Stimulated activated naive CD4-positive, alpha-beta T cell (primary cell): ENCODE measurements at regions not wholly inside any gene's neighbourhood (a gene's known extent, or its start where the extent isn't known, plus 50 kb on each side); places are given as distances from the start of the nearest gene placed in this dataset.

Source experiments
- DNase-seq, 6 experiments: peaks; one replicate each; lab custom pipeline; 2025; lab: John Stamatoyannopoulos, UW

DNA sequence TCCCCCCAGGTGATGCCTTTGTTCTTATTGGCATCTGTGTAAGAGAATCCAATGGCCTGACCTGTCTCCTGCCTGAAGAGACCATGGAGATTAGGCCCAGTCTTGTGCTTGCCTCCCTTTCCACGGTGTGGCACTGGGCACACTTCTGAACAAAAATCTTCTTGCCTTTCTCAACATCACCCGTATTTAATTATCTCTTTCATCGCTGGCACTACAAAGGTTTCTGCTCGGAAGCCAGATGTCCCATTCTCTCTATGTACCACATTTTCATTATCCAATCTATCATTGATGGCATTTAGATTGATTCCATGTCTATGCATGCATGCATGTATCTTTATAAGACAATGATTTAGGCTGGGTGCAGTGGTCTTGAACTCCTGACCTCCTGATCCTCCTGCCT, 74.3 kb downstream of the SLC25A15 start:
- DNase-seq = no peak

- DNase-seq = peak in 1 of 6 experiments; percentile 6
Observed at GRCh38 chr13:40874138-40874779, 84.8 kb downstream of the SLC25A15 start.

DNA sequence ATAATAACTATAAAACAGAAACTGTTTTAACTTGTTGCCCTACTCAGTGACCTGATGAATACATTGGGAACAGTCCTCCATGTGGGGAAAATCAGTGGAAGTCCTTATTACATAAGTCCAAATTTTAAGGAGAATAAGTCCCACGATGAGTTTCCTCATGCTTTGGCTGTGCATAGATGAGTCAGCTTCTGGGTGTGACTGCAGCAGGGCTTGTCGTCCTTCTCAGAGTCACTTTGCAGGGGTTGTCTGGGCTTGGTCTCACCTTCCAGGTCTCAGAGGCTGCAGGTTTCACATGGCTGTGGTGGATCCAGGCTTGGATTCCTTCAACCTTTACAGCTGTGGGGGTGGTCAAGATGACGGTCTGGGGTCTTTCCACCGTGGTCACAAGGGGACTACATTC, 85.6 kb downstream of the SLC25A15 start:
- no peak for DNase-seq

DNA sequence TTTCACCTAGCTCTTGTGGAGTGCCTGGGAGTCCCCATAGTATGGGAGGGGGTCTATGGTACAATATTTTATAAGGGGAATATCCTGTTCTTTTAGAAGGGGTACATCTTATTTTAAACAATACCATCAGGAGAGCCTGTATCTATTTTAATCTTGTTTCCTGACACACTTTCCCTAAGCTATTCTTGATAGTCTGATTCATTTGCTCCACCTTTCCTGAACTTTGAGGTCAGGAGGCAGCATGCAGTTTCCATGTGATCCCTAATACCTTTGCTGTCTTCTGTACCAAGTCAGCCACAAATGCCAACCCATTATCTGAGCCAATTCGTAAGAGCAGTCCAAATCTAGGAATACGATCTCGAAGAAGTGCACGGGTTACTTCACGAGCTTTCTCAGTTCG, 86.2 kb downstream of the SLC25A15 start:
- no peak for DNase-seq

- DNase-seq = no peak
Observed at GRCh38 chr13:40876020-40876738, 86.8 kb downstream of the SLC25A15 start.

GRCh38 chr13:40878321-40878720, 88.9 kb downstream of the SLC25A15 start:
- DNase-seq = no peak

DNA sequence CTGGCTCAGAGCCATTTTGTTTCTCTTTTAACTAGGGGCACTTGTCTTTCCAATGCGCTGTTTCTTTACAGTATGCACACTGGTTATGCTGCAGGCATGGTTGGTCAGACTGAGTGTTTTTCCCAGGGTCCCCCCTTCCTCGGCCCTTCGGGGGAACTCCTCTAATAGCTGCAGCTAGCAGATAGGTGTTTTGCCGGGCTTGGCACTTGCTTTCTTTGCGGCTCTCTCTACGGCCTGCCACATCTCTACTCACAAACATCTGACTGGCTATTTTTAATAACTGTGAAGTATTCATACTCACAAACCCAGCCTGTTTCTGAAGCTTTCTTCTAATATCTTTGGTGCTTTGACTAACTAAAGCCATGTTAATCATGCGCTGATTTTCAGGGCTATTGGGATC, 89.4 kb downstream of the SLC25A15 start:
- DNase-seq = no peak
